ENCODE measurements at regions not wholly inside any gene's neighbourhood (a gene's known extent, or its start where the extent isn't known, plus 50 kb on each side); places are given as distances from the start of the nearest gene placed in this dataset.
A peak's percentile ranks its signal among the peaks of the same experiment; 100 is the strongest.

GRCh38 chr4:148730766-148731165, 288.6 kb upstream of the NR3C2 start:
- H3K27me3 ChIP-seq (ENCODE audit: control insufficient read depth, insufficient read depth, low read length, poor library complexity, severe bottlenecking) = no peaks in the 10 kb centered on the region
- WGBS, 2 experiments = 87 to 90% methylated on average over 4 of the region's 4 CpGs
- H3K4me3 ChIP-seq (ENCODE audit: insufficient read depth, low read depth, low read length) = no peak overlapping the region
- H3K9me3 ChIP-seq (ENCODE audit: control insufficient read depth, low read length) = no peaks in the 10 kb centered on the region
- H3K36me3 ChIP-seq (ENCODE audit: control insufficient read depth, insufficient read depth, low read length) = no peaks in the 10 kb centered on the region
- no peaks in the 10 kb centered on the region for H3K4me1 ChIP-seq (ENCODE audit: control insufficient read depth, insufficient read depth, low read length)
- H3K27ac ChIP-seq (ENCODE audit: insufficient read depth, low read depth, low read length, poor library complexity, severe bottlenecking) = no peak overlapping the region

GRCh38 chr4:148730082-148730640, 287.9 kb upstream of the NR3C2 start:
- no CpG with 5 or more reads among the region's 1 CpG for WGBS, 2 experiments
- H3K4me3 ChIP-seq (ENCODE audit: insufficient read depth, low read depth, low read length) = no peak overlapping the region
- no peaks in the 10 kb centered on the region for H3K9me3 ChIP-seq (ENCODE audit: control insufficient read depth, low read length)

GRCh38 chr4:148717988-148718387, 275.8 kb upstream of the NR3C2 start:
- 95 to 100% methylated on average over 2 of the region's 2 CpGs for WGBS, 2 experiments
- H3K4me1 ChIP-seq (ENCODE audit: control insufficient read depth, insufficient read depth, low read length) = peaks cover 12% of the 10 kb centered on the region
- no peaks in the 10 kb centered on the region for H3K36me3 ChIP-seq (ENCODE audit: control insufficient read depth, insufficient read depth, low read length)
- H3K4me3 ChIP-seq (ENCODE audit: insufficient read depth, low read depth, low read length) = no peak overlapping the region
- H3K27me3 ChIP-seq (ENCODE audit: control insufficient read depth, insufficient read depth, low read length, poor library complexity, severe bottlenecking) = no peaks in the 10 kb centered on the region
- no peak overlapping the region for H3K27ac ChIP-seq (ENCODE audit: insufficient read depth, low read depth, low read length, poor library complexity, severe bottlenecking)
- no peaks in the 10 kb centered on the region for H3K9me3 ChIP-seq (ENCODE audit: control insufficient read depth, low read length)

More at GRCh38 chr4:148730082-148730640, 287.9 kb upstream of the NR3C2 start:
- H3K36me3 ChIP-seq (ENCODE audit: control insufficient read depth, insufficient read depth, low read length) = no peaks in the 10 kb centered on the region
- H3K27ac ChIP-seq (ENCODE audit: insufficient read depth, low read depth, low read length, poor library complexity, severe bottlenecking) = no peak overlapping the region
- H3K27me3 ChIP-seq (ENCODE audit: control insufficient read depth, insufficient read depth, low read length, poor library complexity, severe bottlenecking) = no peaks in the 10 kb centered on the region
- no peaks in the 10 kb centered on the region for H3K4me1 ChIP-seq (ENCODE audit: control insufficient read depth, insufficient read depth, low read length)

GRCh38 chr4:148716431-148717052, 274.3 kb upstream of the NR3C2 start:
- Histone ChIP-seq H3K36me3 (ENCODE audit: control insufficient read depth, insufficient read depth, low read length) (no peaks in the 10 kb centered on the region), H3K27ac (ENCODE audit: insufficient read depth, low read depth, low read length, poor library complexity, severe bottlenecking) (peak overlapping the region; percentile 26), H3K4me1 (ENCODE audit: control insufficient read depth, insufficient read depth, low read length) (peaks cover 12% of the 10 kb centered on the region), H3K4me3 (ENCODE audit: insufficient read depth, low read depth, low read length) (no peak overlapping the region), H3K9me3 (ENCODE audit: control insufficient read depth, low read length) (no peaks in the 10 kb centered on the region), H3K27me3 (ENCODE audit: control insufficient read depth, insufficient read depth, low read length, poor library complexity, severe bottlenecking) (no peaks in the 10 kb centered on the region)
- WGBS, 2 experiments = no CpG with 5 or more reads among the region's 1 CpG

- H3K4me3 ChIP-seq (ENCODE audit: insufficient read depth, low read depth, low read length) = no peak overlapping the region
- 91 to 100% methylated on average over 1 of the region's 1 CpG for WGBS, 2 experiments
- H3K4me1 ChIP-seq (ENCODE audit: control insufficient read depth, insufficient read depth, low read length) = no peaks in the 10 kb centered on the region
- H3K27me3 ChIP-seq (ENCODE audit: control insufficient read depth, insufficient read depth, low read length, poor library complexity, severe bottlenecking) = no peaks in the 10 kb centered on the region
- no peaks in the 10 kb centered on the region for H3K36me3 ChIP-seq (ENCODE audit: control insufficient read depth, insufficient read depth, low read length)
- no peaks in the 10 kb centered on the region for H3K9me3 ChIP-seq (ENCODE audit: control insufficient read depth, low read length)
- no peak overlapping the region for H3K27ac ChIP-seq (ENCODE audit: insufficient read depth, low read depth, low read length, poor library complexity, severe bottlenecking)
These were observed 262.1 kb upstream of the NR3C2 start for GRCh38 chr4:148704291-148704690.

GRCh38 chr4:148694702-148695101, 252.5 kb upstream of the NR3C2 start:
- Histone ChIP-seq H3K27me3 (ENCODE audit: control insufficient read depth, insufficient read depth, low read length, poor library complexity, severe bottlenecking) (no peaks in the 10 kb centered on the region), H3K4me1 (ENCODE audit: control insufficient read depth, insufficient read depth, low read length) (no peaks in the 10 kb centered on the region), H3K4me3 (ENCODE audit: insufficient read depth, low read depth, low read length) (no peak overlapping the region), H3K27ac (ENCODE audit: insufficient read depth, low read depth, low read length, poor library complexity, severe bottlenecking) (no peak overlapping the region), H3K36me3 (ENCODE audit: control insufficient read depth, insufficient read depth, low read length) (no peaks in the 10 kb centered on the region), H3K9me3 (ENCODE audit: control insufficient read depth, low read length) (no peaks in the 10 kb centered on the region)
- 91 to 98% methylated on average over 5 of the region's 5 CpGs for WGBS, 2 experiments

GRCh38 chr4:148693913-148694649, 251.9 kb upstream of the NR3C2 start:
- H3K27ac ChIP-seq (ENCODE audit: insufficient read depth, low read depth, low read length, poor library complexity, severe bottlenecking) = no peak overlapping the region
- no peaks in the 10 kb centered on the region for H3K9me3 ChIP-seq (ENCODE audit: control insufficient read depth, low read length)
- H3K4me3 ChIP-seq (ENCODE audit: insufficient read depth, low read depth, low read length) = no peak overlapping the region
- 96 to 97% methylated on average over 2 of the region's 2 CpGs for WGBS, 2 experiments
- no peaks in the 10 kb centered on the region for H3K36me3 ChIP-seq (ENCODE audit: control insufficient read depth, insufficient read depth, low read length)
- H3K27me3 ChIP-seq (ENCODE audit: control insufficient read depth, insufficient read depth, low read length, poor library complexity, severe bottlenecking) = no peaks in the 10 kb centered on the region
- no peaks in the 10 kb centered on the region for H3K4me1 ChIP-seq (ENCODE audit: control insufficient read depth, insufficient read depth, low read length)

- WGBS, 2 experiments = 92 to 96% methylated on average over 7 of the region's 7 CpGs
- no peaks in the 10 kb centered on the region for H3K9me3 ChIP-seq (ENCODE audit: control insufficient read depth, low read length)
These were observed 250.0 kb upstream of the NR3C2 start for GRCh38 chr4:148692242-148692641.

GRCh38 chr4:148686449-148686848, 244.2 kb upstream of the NR3C2 start:
- Histone ChIP-seq H3K4me1 (ENCODE audit: control insufficient read depth, insufficient read depth, low read length) (no peaks in the 10 kb centered on the region), H3K27ac (ENCODE audit: insufficient read depth, low read depth, low read length, poor library complexity, severe bottlenecking) (no peak overlapping the region), H3K27me3 (ENCODE audit: control insufficient read depth, insufficient read depth, low read length, poor library complexity, severe bottlenecking) (no peaks in the 10 kb centered on the region), H3K36me3 (ENCODE audit: control insufficient read depth, insufficient read depth, low read length) (no peaks in the 10 kb centered on the region), H3K4me3 (ENCODE audit: insufficient read depth, low read depth, low read length) (no peak overlapping the region), H3K9me3 (ENCODE audit: control insufficient read depth, low read length) (no peaks in the 10 kb centered on the region)
- 88 to 100% methylated on average over 2 to 3 of the region's 3 CpGs for WGBS, 2 experiments

More at GRCh38 chr4:148692242-148692641, 250.0 kb upstream of the NR3C2 start:
- no peaks in the 10 kb centered on the region for H3K36me3 ChIP-seq (ENCODE audit: control insufficient read depth, insufficient read depth, low read length)
- no peaks in the 10 kb centered on the region for H3K4me1 ChIP-seq (ENCODE audit: control insufficient read depth, insufficient read depth, low read length)
- no peak overlapping the region for H3K4me3 ChIP-seq (ENCODE audit: insufficient read depth, low read depth, low read length)
- no peaks in the 10 kb centered on the region for H3K27me3 ChIP-seq (ENCODE audit: control insufficient read depth, insufficient read depth, low read length, poor library complexity, severe bottlenecking)
- no peak overlapping the region for H3K27ac ChIP-seq (ENCODE audit: insufficient read depth, low read depth, low read length, poor library complexity, severe bottlenecking)

GRCh38 chr4:148684638-148685037, 242.4 kb upstream of the NR3C2 start:
- no peaks in the 10 kb centered on the region for H3K4me1 ChIP-seq (ENCODE audit: control insufficient read depth, insufficient read depth, low read length)
- H3K27me3 ChIP-seq (ENCODE audit: control insufficient read depth, insufficient read depth, low read length, poor library complexity, severe bottlenecking) = no peaks in the 10 kb centered on the region
- no peak overlapping the region for H3K27ac ChIP-seq (ENCODE audit: insufficient read depth, low read depth, low read length, poor library complexity, severe bottlenecking)
- H3K9me3 ChIP-seq (ENCODE audit: control insufficient read depth, low read length) = no peaks in the 10 kb centered on the region
- no peak overlapping the region for H3K4me3 ChIP-seq (ENCODE audit: insufficient read depth, low read depth, low read length)
- no peaks in the 10 kb centered on the region for H3K36me3 ChIP-seq (ENCODE audit: control insufficient read depth, insufficient read depth, low read length)
- 86 to 100% methylated on average over 1 of the region's 1 CpG for WGBS, 2 experiments

Data from ectodermal cell (in vitro differentiated cells).